ENCODE measurements at regions not wholly inside any gene's neighbourhood (a gene's known extent, or its start where the extent isn't known, plus 50 kb on each side); places are given as distances from the start of the nearest gene placed in this dataset.

GRCh38 chr12:60834806-60835205, 1239.0 kb downstream of the SLC16A7 start:
- DNase-seq (ENCODE audit: insufficient read length, low spot score) (no peak), FAIRE-seq (no peak)
- TF ChIP-seq SPI1 (IDR thresholded peaks at IDR 0.05; ENCODE audit: low read depth, low read length) (no peak), POLR2AphosphoS5 (IDR thresholded peaks at IDR 0.05; ENCODE audit: low read depth, low read length) (no peak), POLR2A (IDR thresholded peaks at IDR 0.05; ENCODE audit: low read depth, low read length) (no peak), PAX5 (IDR thresholded peaks at IDR 0.05; ENCODE audit: insufficient read depth, low read length, severe bottlenecking) (no peak), POU2F2 (IDR thresholded peaks at IDR 0.05; ENCODE audit: low read depth, low read length) (no peak), TAF1 (IDR thresholded peaks at IDR 0.05; ENCODE audit: low read depth, low read length) (no peak)

- TF ChIP-seq POU2F2 (IDR thresholded peaks at IDR 0.05; ENCODE audit: low read depth, low read length) (no peak), PAX5 (IDR thresholded peaks at IDR 0.05; ENCODE audit: insufficient read depth, low read length, severe bottlenecking) (no peak), POLR2AphosphoS5 (IDR thresholded peaks at IDR 0.05; ENCODE audit: low read depth, low read length) (no peak), SPI1 (IDR thresholded peaks at IDR 0.05; ENCODE audit: low read depth, low read length) (no peak), TAF1 (IDR thresholded peaks at IDR 0.05; ENCODE audit: low read depth, low read length) (no peak), POLR2A (IDR thresholded peaks at IDR 0.05; ENCODE audit: low read depth, low read length) (no peak)
- no peak for FAIRE-seq
- DNase-seq (ENCODE audit: insufficient read length, low spot score): no peak
These were observed 1240.8 kb downstream of the SLC16A7 start for GRCh38 chr12:60836651-60837050.

GRCh38 chr12:60842181-60842580, 1246.4 kb downstream of the SLC16A7 start:
- DNase-seq (ENCODE audit: insufficient read length, low spot score) (no peak), FAIRE-seq (no peak)

GRCh38 chr12:60844101-60844500, 1248.3 kb downstream of the SLC16A7 start:
- TF ChIP-seq POLR2A (IDR thresholded peaks at IDR 0.05; ENCODE audit: low read depth, low read length) (no peak), TAF1 (IDR thresholded peaks at IDR 0.05; ENCODE audit: low read depth, low read length) (no peak), SPI1 (IDR thresholded peaks at IDR 0.05; ENCODE audit: low read depth, low read length) (no peak), PAX5 (IDR thresholded peaks at IDR 0.05; ENCODE audit: insufficient read depth, low read length, severe bottlenecking) (no peak), POU2F2 (IDR thresholded peaks at IDR 0.05; ENCODE audit: low read depth, low read length) (no peak), POLR2AphosphoS5 (IDR thresholded peaks at IDR 0.05; ENCODE audit: low read depth, low read length) (no peak)
- FAIRE-seq (no peak), DNase-seq (ENCODE audit: insufficient read length, low spot score) (no peak)

More at GRCh38 chr12:60842181-60842580, 1246.4 kb downstream of the SLC16A7 start:
- TF ChIP-seq TAF1 (IDR thresholded peaks at IDR 0.05; ENCODE audit: low read depth, low read length) (no peak), POLR2AphosphoS5 (IDR thresholded peaks at IDR 0.05; ENCODE audit: low read depth, low read length) (no peak), SPI1 (IDR thresholded peaks at IDR 0.05; ENCODE audit: low read depth, low read length) (no peak), PAX5 (IDR thresholded peaks at IDR 0.05; ENCODE audit: insufficient read depth, low read length, severe bottlenecking) (no peak), POU2F2 (IDR thresholded peaks at IDR 0.05; ENCODE audit: low read depth, low read length) (no peak), POLR2A (IDR thresholded peaks at IDR 0.05; ENCODE audit: low read depth, low read length) (no peak)

GRCh38 chr12:60844875-60845274, 1249.0 kb downstream of the SLC16A7 start:
- FAIRE-seq (no peak), DNase-seq (ENCODE audit: insufficient read length, low spot score) (no peak)
- no peak for TF ChIP-seq TAF1 (IDR thresholded peaks at IDR 0.05; ENCODE audit: low read depth, low read length)
- TF ChIP-seq POLR2A (IDR thresholded peaks at IDR 0.05; ENCODE audit: low read depth, low read length): no peak
- no peak for TF ChIP-seq PAX5 (IDR thresholded peaks at IDR 0.05; ENCODE audit: insufficient read depth, low read length, severe bottlenecking)

- DNase-seq (ENCODE audit: insufficient read length, low spot score) (no peak), FAIRE-seq (no peak)
- TF ChIP-seq SPI1 (IDR thresholded peaks at IDR 0.05; ENCODE audit: low read depth, low read length) (no peak), POLR2A (IDR thresholded peaks at IDR 0.05; ENCODE audit: low read depth, low read length) (no peak), TAF1 (IDR thresholded peaks at IDR 0.05; ENCODE audit: low read depth, low read length) (no peak), POLR2AphosphoS5 (IDR thresholded peaks at IDR 0.05; ENCODE audit: low read depth, low read length) (no peak), POU2F2 (IDR thresholded peaks at IDR 0.05; ENCODE audit: low read depth, low read length) (no peak), PAX5 (IDR thresholded peaks at IDR 0.05; ENCODE audit: insufficient read depth, low read length, severe bottlenecking) (no peak)
These were observed 1249.9 kb downstream of the SLC16A7 start for GRCh38 chr12:60845696-60846095.

- no peak for TF ChIP-seq POU2F2 (IDR thresholded peaks at IDR 0.05; ENCODE audit: low read depth, low read length)
- TF ChIP-seq POLR2A (IDR thresholded peaks at IDR 0.05; ENCODE audit: low read depth, low read length): no peak
- no peak for TF ChIP-seq TAF1 (IDR thresholded peaks at IDR 0.05; ENCODE audit: low read depth, low read length)
- no peak for TF ChIP-seq POLR2AphosphoS5 (IDR thresholded peaks at IDR 0.05; ENCODE audit: low read depth, low read length)
- TF ChIP-seq SPI1 (IDR thresholded peaks at IDR 0.05; ENCODE audit: low read depth, low read length): no peak
- DNase-seq (ENCODE audit: insufficient read length, low spot score): no peak
- FAIRE-seq: no peak
These were observed 1251.5 kb downstream of the SLC16A7 start for GRCh38 chr12:60847281-60847680.

GRCh38 chr12:60849723-60850122, 1253.9 kb downstream of the SLC16A7 start:
- DNase-seq (ENCODE audit: insufficient read length, low spot score) (no peak), FAIRE-seq (no peak)
- TF ChIP-seq TAF1 (IDR thresholded peaks at IDR 0.05; ENCODE audit: low read depth, low read length): no peak
- TF ChIP-seq POLR2A (IDR thresholded peaks at IDR 0.05; ENCODE audit: low read depth, low read length): no peak
- TF ChIP-seq POU2F2 (IDR thresholded peaks at IDR 0.05; ENCODE audit: low read depth, low read length): no peak

- TF ChIP-seq SPI1 (IDR thresholded peaks at IDR 0.05; ENCODE audit: low read depth, low read length) (no peak), TAF1 (IDR thresholded peaks at IDR 0.05; ENCODE audit: low read depth, low read length) (no peak)
- FAIRE-seq (no peak), DNase-seq (ENCODE audit: insufficient read length, low spot score) (no peak)
These were observed 1257.6 kb downstream of the SLC16A7 start for GRCh38 chr12:60853407-60853806.

- DNase-seq (ENCODE audit: insufficient read length, low spot score): no peak
- TF ChIP-seq POLR2A (IDR thresholded peaks at IDR 0.05; ENCODE audit: low read depth, low read length) (no peak), POLR2AphosphoS5 (IDR thresholded peaks at IDR 0.05; ENCODE audit: low read depth, low read length) (no peak), SPI1 (IDR thresholded peaks at IDR 0.05; ENCODE audit: low read depth, low read length) (no peak), PAX5 (IDR thresholded peaks at IDR 0.05; ENCODE audit: insufficient read depth, low read length, severe bottlenecking) (no peak), TAF1 (IDR thresholded peaks at IDR 0.05; ENCODE audit: low read depth, low read length) (no peak), POU2F2 (IDR thresholded peaks at IDR 0.05; ENCODE audit: low read depth, low read length) (no peak)
- no peak for FAIRE-seq
These were observed 1267.6 kb downstream of the SLC16A7 start for GRCh38 chr12:60863421-60863820.
